ENCODE measurements at regions not wholly inside any gene's neighbourhood (a gene's known extent, or its start where the extent isn't known, plus 50 kb on each side); places are given as distances from the start of the nearest gene placed in this dataset.

DNA sequence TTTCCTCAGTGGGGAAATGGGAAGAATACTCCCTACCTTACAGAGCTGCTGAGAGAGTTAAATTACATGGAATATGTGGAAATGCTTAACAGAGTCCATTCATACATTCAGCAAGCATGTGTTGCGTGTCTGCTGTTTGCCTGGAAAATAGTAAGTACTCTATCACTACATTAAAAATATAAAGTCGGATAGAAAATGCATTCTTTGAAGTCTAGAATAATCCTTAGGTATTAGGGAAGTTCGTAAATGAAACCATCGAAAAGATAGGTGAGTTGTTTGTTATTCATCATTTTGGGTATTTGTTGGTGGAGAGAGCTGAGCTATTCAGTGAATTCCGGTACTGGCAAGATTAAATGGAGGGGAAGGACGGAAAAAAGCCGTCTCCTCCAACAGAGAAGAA is 200.1 kb downstream of the OPA1 start:
- TF ChIP-seq, protein P1, sequence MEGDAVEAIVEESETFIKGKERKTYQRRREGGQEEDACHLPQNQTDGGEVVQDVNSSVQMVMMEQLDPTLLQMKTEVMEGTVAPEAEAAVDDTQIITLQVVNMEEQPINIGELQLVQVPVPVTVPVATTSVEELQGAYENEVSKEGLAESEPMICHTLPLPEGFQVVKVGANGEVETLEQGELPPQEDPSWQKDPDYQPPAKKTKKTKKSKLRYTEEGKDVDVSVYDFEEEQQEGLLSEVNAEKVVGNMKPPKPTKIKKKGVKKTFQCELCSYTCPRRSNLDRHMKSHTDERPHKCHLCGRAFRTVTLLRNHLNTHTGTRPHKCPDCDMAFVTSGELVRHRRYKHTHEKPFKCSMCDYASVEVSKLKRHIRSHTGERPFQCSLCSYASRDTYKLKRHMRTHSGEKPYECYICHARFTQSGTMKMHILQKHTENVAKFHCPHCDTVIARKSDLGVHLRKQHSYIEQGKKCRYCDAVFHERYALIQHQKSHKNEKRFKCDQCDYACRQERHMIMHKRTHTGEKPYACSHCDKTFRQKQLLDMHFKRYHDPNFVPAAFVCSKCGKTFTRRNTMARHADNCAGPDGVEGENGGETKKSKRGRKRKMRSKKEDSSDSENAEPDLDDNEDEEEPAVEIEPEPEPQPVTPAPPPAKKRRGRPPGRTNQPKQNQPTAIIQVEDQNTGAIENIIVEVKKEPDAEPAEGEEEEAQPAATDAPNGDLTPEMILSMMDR (IDR thresholded peaks at IDR 0.05) = no peak
- TF ChIP-seq POLR2A (IDR thresholded peaks at IDR 0.05) = no peak
- TF ChIP-seq POLR2AphosphoS5 (IDR thresholded peaks at IDR 0.05) = no peak

Data from prostate gland (tissue), 2 donors.